ENCODE measurements at regions not wholly inside any gene's neighbourhood (a gene's known extent, or its start where the extent isn't known, plus 50 kb on each side); places are given as distances from the start of the nearest gene placed in this dataset.

DNA sequence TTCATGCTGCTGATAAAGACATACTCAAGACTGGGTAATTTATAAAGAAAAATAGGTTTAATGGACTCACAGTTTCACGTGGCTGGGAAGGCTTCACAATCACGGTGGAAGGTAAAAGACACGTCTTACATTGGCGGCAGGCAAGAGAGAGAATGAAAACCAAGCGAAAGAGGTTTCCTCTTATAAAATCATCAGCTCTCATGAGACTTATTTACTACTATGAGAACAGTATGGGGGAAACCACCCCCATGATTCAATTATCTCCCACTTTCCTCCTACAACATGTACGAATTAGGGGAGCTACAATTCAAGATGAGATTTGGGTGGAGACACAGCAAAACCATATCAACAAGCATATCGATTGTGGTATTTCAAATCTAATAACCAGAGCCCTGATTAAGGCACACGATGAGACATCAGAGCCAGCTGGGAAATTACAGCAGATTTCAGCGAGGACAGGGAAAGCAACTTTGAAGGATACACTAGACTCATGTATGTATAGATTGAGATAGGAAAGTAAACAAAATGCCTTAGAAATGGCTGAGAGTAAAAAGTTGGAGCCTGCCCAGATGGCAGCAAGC lies 129.8 kb upstream of the GJE1 start:
- TF ChIP-seq CTCF (IDR thresholded peaks at IDR 0.05) (no peak), POLR2AphosphoS5 (IDR thresholded peaks at IDR 0.05) (no peak), POLR2A (IDR thresholded peaks at IDR 0.05) (no peak)
